GM12878 (cell line): ENCODE measurements at regions not wholly inside any gene's neighbourhood (a gene's known extent, or its start where the extent isn't known, plus 50 kb on each side); places are given as distances from the start of the nearest gene placed in this dataset.

Source experiments
- ATAC-seq: fragments of 200-7000 bp; cut with Tn5 transposase; 3 replicates; pipeline ENCODE4 v1.9.1; 2020; ENCODE audit warnings: mild to moderate bottlenecking, moderate library complexity
- BruUV-seq: library from RNA; stranded (reverse); fragments of 400-500 nt; replicated peaks from 2 replicates; lab custom pipeline; 2021; lab: Mats Ljungman, UMichigan
- CTCF ChIA-PET: fragments of 300-600 bp; sonication (Branson Sonifier 250); formaldehyde crosslinking; extraction: SDS; loops from one replicate; lab custom pipeline; 2021; ENCODE audit warnings: inconsistent platforms; lab: Yijun Ruan, JAX
- POLR2A ChIA-PET: fragments of 350-600 bp; formaldehyde crosslinking; extraction: SDS; loops from one replicate; lab custom pipeline; 2021; ENCODE audit warnings: inconsistent platforms; lab: Charles Lee
- RAD21 ChIA-PET: fragments of 300-600 bp; sonication (Branson Sonifier 250); formaldehyde crosslinking; loops from one replicate; lab custom pipeline; 2023; ENCODE audit warnings: antibody characterized with exemption; ENCODE audit not compliant: unreplicated experiment; lab: Charles Lee
- SMC1A ChIA-PET: fragments of 300-600 bp; sonication (Branson Sonifier 250); formaldehyde crosslinking; loops from one replicate; lab custom pipeline; 2023; ENCODE audit not compliant: unreplicated experiment, uncharacterized antibody; lab: Charles Lee
- DNase-seq: peaks from one replicate; pipeline ENCODE4 v3.0.0-alpha.2; 2011; ENCODE audit warnings: low read depth, low spot score
- FAIRE-seq: peaks from 3 replicates; lab custom pipeline; 2011; peaks lifted over from hg19 to GRCh38; lab: Jason Lieb, UNC
- H2AFZ ChIP-seq: 2 replicates; pipeline ENCODE4 v1.6.0; 2011; ENCODE audit warnings: low read depth, low read length, control low read depth; ENCODE audit not compliant: control insufficient read depth
- H3K27ac ChIP-seq: 2 replicates; pipeline ENCODE4 v1.5.1; 2011; ENCODE audit warnings: control low read depth; ENCODE audit not compliant: control insufficient read depth, insufficient read depth
- H3K27me3 ChIP-seq, 2 experiments: replicated peaks in 1 of 2; 2 replicates each; pipeline versions ENCODE4 v1.6.0 to v1.6.1; 2011; ENCODE audit warnings: low read length in 1 of 2; ENCODE audit not compliant: control insufficient read depth in 2 of 2, insufficient read depth in 2 of 2
- H3K36me3 ChIP-seq, 2 experiments: 2 replicates each; pipeline ENCODE4 v1.5.1; 2011; ENCODE audit warnings: low read length in 1 of 2; ENCODE audit not compliant: control insufficient read depth in 2 of 2, insufficient read depth in 2 of 2
- H3K4me1 ChIP-seq: 2 replicates; pipeline ENCODE4 v1.6.1; 2011; ENCODE audit warnings: mild to moderate bottlenecking, low read length, moderate library complexity, mixed read lengths; ENCODE audit not compliant: control insufficient read depth, insufficient read depth
- H3K4me2 ChIP-seq: 2 replicates; pipeline ENCODE4 v1.6.0; 2011; ENCODE audit warnings: control low read depth; ENCODE audit not compliant: control insufficient read depth, insufficient read depth
- H3K4me3 ChIP-seq: fragments of 200-600 bp; sonication (generic); 2 replicates; pipeline ENCODE4 v1.5.1; 2016
- H3K79me2 ChIP-seq: 2 replicates; pipeline ENCODE4 v1.6.0; 2011; ENCODE audit warnings: low read length; ENCODE audit not compliant: control insufficient read depth, insufficient read depth
- H3K9ac ChIP-seq: 2 replicates; pipeline ENCODE4 v1.8.0; 2011; ENCODE audit warnings: low read length, control low read depth, mixed read lengths; ENCODE audit not compliant: control insufficient read depth, insufficient read depth
- H3K9me3 ChIP-seq: replicated peaks from 3 replicates; pipeline ENCODE4 v1.5.1; 2011; ENCODE audit warnings: mild to moderate bottlenecking, low read length; ENCODE audit not compliant: control insufficient read depth, insufficient read depth
- H4K20me1 ChIP-seq: 2 replicates; pipeline ENCODE4 v1.6.0; 2011; ENCODE audit not compliant: control insufficient read depth, insufficient read depth
- CBX3 ChIP-seq: fragments of 200-600 bp; sonication (generic); IDR thresholded peaks from 2 replicates; pipeline ENCODE4 v1.6.1; 2016; ENCODE audit warnings: low read depth, borderline replicate concordance
- EED ChIP-seq: sonication (generic); IDR thresholded peaks from 2 replicates; pipeline ENCODE4 v1.6.1; 2016; ENCODE audit warnings: antibody characterized with exemption, low read depth
- GABPA ChIP-seq: IDR thresholded peaks from 2 replicates; pipeline ENCODE4 v1.6.1; 2014; ENCODE audit warnings: antibody characterized with exemption, low read depth, mild to moderate bottlenecking, inconsistent platforms
- HCFC1 ChIP-seq: fragments of 150-350 bp; IDR thresholded peaks from 2 replicates; pipeline ENCODE4 v1.6.1; 2014; ENCODE audit warnings: low read length
- IKZF2 ChIP-seq, 2 experiments: fragments of 450-650 bp; IDR thresholded peaks; 2 replicates each; pipeline ENCODE4 v1.6.1; 2017; ENCODE audit warnings: mild to moderate bottlenecking in 2 of 2, moderate library complexity in 2 of 2
- KLF5 ChIP-seq: fragments of 450-650 bp; IDR thresholded peaks from 2 replicates; pipeline ENCODE4 v1.6.1; 2014; ENCODE audit warnings: mild to moderate bottlenecking; ENCODE audit not compliant: partially characterized antibody
- NFXL1 ChIP-seq: fragments of 450-650 bp; IDR thresholded peaks from 2 replicates; pipeline ENCODE4 v1.6.1; 2017; ENCODE audit warnings: antibody characterized with exemption, mild to moderate bottlenecking, borderline replicate concordance
- SMARCA5 ChIP-seq: fragments of 450-650 bp; IDR thresholded peaks from 2 replicates; pipeline ENCODE4 v1.6.1; 2017; ENCODE audit warnings: mild to moderate bottlenecking
- SMC3 ChIP-seq: IDR thresholded peaks from 2 replicates; pipeline ENCODE4 v1.6.1; 2011; ENCODE audit warnings: low read length, improper control_type of control experiment, borderline replicate concordance
- TAF1 ChIP-seq: IDR thresholded peaks from 2 replicates; pipeline ENCODE4 v1.6.1; 2011; ENCODE audit warnings: mild to moderate bottlenecking, low read depth, low read length, borderline replicate concordance
- USF2 ChIP-seq: IDR thresholded peaks from 2 replicates; pipeline ENCODE4 v1.6.1; 2011; ENCODE audit warnings: low read depth, low read length, improper control_type of control experiment, borderline replicate concordance
- ZBED1 ChIP-seq: IDR thresholded peaks from 2 replicates; pipeline ENCODE4 v1.6.1; 2016; ENCODE audit warnings: borderline replicate concordance
- ZNF207 ChIP-seq: fragments of 450-650 bp; IDR thresholded peaks from 2 replicates; pipeline ENCODE4 v1.6.1; 2014; ENCODE audit warnings: antibody characterized with exemption, mild to moderate bottlenecking, borderline replicate concordance
- WGBS: methylation state at CpG from one replicate; pipeline ENCODE4 v1.1.6; 2016; ENCODE audit warnings: low lambda C conversion rate; ENCODE audit not compliant: insufficient replicate concordance, insufficient coverage; ENCODE audit errors: missing lambda C conversion rate; 5-methylcytosine and 5-hydroxymethylcytosine counted together
- in situ Hi-C: fragments of 300-500 bp; cut with MboI; formaldehyde crosslinking; loops from 9 replicates; pipeline ENCODE4 v1.14.3; 2018; ENCODE audit warnings: mixed read lengths
- intact Hi-C: fragments of 100-400 bp; cut with micrococcal nuclease; formaldehyde crosslinking; loops from one replicate; pipeline ENCODE4 v1.14.2; 2022; ENCODE audit not compliant: unreplicated experiment

GRCh38 chr5:163177971-163178370 is 259.4 kb upstream of the CCNG1 start:
- in situ Hi-C loops = no loop called here
- no peaks in the 10 kb centered on the region for H3K79me2 ChIP-seq
- BruUV-seq = no TSS peak
- H3K4me3 ChIP-seq = no peak overlapping the region
- H3K4me1 ChIP-seq = no peaks in the 10 kb centered on the region
- CTCF ChIA-PET = interaction anchor here (0.7 to 2.0 kb wide), 2 partner anchors 11 to 169 kb away, joined by 4 to 6 read pairs; no protein-coding TSS in a partner anchor
- H3K27ac ChIP-seq = no peak overlapping the region
- H3K36me3 ChIP-seq = no peaks in the 10 kb centered on the region
- no peak for DNase-seq
- no peak overlapping the region for H2AFZ ChIP-seq
- no peak overlapping the region for H3K9ac ChIP-seq
- no peak for ATAC-seq
- POLR2A ChIA-PET = no interaction called here
- H3K4me2 ChIP-seq = no peak overlapping the region
- no peak for FAIRE-seq
- 10% methylated on average over 3 of the region's 3 CpGs for WGBS
- no peaks in the 10 kb centered on the region for H3K27me3 ChIP-seq
- RAD21 ChIA-PET = no interaction called here
- intact Hi-C loops = loop anchor here (5.0 kb wide), 1 partner anchor 101 kb away; no protein-coding TSS in a partner anchor
- H3K9me3 ChIP-seq = no peaks in the 10 kb centered on the region
- SMC1A ChIA-PET = interaction anchor here (1.0 to 1.6 kb wide), 8 partner anchors 9 to 379 kb away, joined by 3 to 6 read pairs (median 4); no protein-coding TSS in a partner anchor
- TF ChIP-seq HCFC1 (no peak), USF2 (no peak), GABPA (no peak), SMARCA5 (no peak), IKZF2 (IDR thresholded peaks at IDR 0.05) (no peak), ZNF207 (no peak), KLF5 (no peak), TAF1 (no peak), ZBED1 (no peak), NFXL1 (no peak), EED (no peak), SMC3 (no peak), CBX3 (no peak)
- no peaks in the 10 kb centered on the region for H4K20me1 ChIP-seq
